BE2C (cell line): ENCODE measurements at regions not wholly inside any gene's neighbourhood (a gene's known extent, or its start where the extent isn't known, plus 50 kb on each side); places are given as distances from the start of the nearest gene placed in this dataset.

Experiments used
- DNase-seq: peaks from one replicate; pipeline ENCODE4 v3.0.0-alpha.2; 2020
- H3K27me3 ChIP-seq: fragments of 250-450 bp; sonication (Bioruptor Pico); 2 replicates; pipeline ENCODE4 v1.5.1; 2020; ENCODE audit warnings: mild to moderate bottlenecking
- H3K36me3 ChIP-seq: fragments of 250-450 bp; sonication (Bioruptor Pico); 2 replicates; pipeline ENCODE4 v1.5.1; 2020; ENCODE audit warnings: mild to moderate bottlenecking
- H3K4me1 ChIP-seq: fragments of 250-450 bp; sonication (Bioruptor Pico); 2 replicates; pipeline ENCODE4 v1.5.1; 2020
- H3K4me3 ChIP-seq: 2 replicates; pipeline ENCODE4 v1.5.1; 2011; ENCODE audit warnings: low read depth, low read length
- H3K9me3 ChIP-seq: fragments of 250-450 bp; sonication (Bioruptor Pico); 2 replicates; pipeline ENCODE4 v1.5.1; 2020
- TF ChIP-seq, protein P1 (sequence below): IDR thresholded peaks from 2 replicates; pipeline ENCODE4 v1.5.1; 2012; ENCODE audit warnings: mild to moderate bottlenecking, low read depth, low read length

DNA sequence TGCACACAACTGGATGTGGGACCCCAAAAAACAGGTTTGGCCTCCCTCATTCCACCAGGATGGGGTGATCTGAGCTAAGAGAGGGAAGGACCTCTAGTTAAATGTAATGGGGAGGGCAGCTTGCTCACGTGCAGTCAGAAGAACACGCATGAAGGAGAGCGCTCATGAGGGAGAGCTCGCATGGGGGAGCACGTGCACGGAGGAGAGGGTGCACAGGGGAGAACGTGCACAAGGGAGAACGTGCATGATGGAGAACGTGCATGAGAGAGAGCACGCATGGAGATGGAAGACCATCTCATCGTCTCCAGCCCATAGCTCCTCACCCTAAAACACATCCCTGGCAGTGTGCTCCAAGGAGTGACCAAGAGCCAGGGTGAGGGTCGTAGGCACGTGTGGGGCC is 141.2 kb downstream of the RBFOX3 start:
- no peaks in the 10 kb centered on the region for H3K36me3 ChIP-seq
- no peaks in the 10 kb centered on the region for H3K4me1 ChIP-seq
- peaks cover 57% of the 10 kb centered on the region for H3K27me3 ChIP-seq
- no peaks in the 10 kb centered on the region for H3K9me3 ChIP-seq
- no peak for DNase-seq
- TF ChIP-seq, protein P1, sequence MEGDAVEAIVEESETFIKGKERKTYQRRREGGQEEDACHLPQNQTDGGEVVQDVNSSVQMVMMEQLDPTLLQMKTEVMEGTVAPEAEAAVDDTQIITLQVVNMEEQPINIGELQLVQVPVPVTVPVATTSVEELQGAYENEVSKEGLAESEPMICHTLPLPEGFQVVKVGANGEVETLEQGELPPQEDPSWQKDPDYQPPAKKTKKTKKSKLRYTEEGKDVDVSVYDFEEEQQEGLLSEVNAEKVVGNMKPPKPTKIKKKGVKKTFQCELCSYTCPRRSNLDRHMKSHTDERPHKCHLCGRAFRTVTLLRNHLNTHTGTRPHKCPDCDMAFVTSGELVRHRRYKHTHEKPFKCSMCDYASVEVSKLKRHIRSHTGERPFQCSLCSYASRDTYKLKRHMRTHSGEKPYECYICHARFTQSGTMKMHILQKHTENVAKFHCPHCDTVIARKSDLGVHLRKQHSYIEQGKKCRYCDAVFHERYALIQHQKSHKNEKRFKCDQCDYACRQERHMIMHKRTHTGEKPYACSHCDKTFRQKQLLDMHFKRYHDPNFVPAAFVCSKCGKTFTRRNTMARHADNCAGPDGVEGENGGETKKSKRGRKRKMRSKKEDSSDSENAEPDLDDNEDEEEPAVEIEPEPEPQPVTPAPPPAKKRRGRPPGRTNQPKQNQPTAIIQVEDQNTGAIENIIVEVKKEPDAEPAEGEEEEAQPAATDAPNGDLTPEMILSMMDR, result no peak
- H3K4me3 ChIP-seq, result no peak overlapping the region

DNA sequence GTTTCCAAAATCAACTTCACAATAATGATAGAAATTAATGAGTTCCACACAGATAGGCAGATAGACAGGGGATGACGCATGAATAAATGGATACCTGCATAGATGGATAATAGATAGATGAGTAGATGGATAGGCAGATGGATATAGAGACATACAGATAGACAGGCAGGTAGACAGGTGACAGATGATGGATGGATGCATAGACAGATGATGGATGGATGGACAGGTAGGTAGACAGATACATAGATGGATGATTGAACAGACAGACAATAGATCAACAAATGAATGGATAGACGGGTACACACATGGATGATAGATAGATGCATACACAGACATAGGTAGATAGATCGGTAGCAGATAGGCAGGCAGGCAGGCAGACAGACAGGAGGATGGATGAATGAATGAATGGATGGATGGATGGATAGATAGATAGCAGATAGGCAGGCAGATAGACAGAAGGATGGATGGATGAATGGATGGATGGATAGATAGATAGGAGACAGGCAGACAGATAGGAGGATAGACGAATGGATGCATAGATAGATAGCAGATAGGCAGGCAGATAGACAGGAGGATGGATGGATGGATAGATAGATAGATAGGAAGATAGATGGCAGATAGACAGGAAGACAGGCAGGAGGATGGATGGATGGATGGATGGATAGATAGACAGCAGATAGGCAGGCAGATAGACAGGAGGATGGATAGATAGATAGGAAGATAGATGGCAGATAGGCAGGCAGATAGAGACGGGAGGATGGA is 142.5 kb downstream of the RBFOX3 start:
- no peaks in the 10 kb centered on the region for H3K9me3 ChIP-seq
- no peaks in the 10 kb centered on the region for H3K36me3 ChIP-seq
- DNase-seq, result no peak
- H3K4me3 ChIP-seq, result no peak overlapping the region
- TF ChIP-seq, protein P1, result no peak
- H3K27me3 ChIP-seq, result peaks cover 51% of the 10 kb centered on the region
- no peaks in the 10 kb centered on the region for H3K4me1 ChIP-seq

DNA sequence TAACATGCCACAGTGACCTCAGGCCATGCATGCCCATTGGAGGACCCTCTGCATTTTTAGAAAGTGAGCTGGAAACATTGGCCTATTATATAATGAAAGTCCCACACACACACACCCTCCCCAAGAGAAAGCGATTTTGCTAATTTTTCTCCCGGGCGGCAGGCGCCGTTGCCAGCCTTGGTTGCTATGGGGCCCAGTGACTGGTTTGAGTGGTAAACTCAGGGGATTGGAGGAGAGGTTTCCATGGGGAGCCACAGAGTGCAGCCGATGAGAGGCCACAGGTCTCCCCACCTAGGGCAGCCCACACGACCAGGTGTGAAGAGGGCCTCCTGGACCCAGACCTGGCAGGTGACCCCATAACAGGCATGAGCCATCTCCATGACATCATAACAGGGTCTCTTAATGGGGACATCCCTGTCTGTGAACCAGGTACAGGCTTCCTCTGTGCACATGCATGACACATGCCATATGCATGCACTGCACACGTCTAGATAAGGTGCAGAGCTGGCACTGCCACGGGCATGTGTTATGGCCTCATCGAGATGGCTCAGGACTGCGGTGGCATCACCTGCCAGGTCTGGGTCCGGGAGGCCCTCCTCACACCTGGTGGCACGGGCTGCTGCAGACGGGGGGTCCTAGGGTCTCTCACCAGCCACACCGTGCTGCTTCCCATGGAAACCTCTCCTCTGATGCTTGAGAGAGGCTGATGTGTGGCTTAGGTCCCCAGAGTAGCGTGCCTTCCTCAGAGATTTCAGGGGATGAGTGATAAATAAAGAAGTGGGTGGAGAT is 144.1 kb downstream of the RBFOX3 start:
- no peaks in the 10 kb centered on the region for H3K9me3 ChIP-seq
- H3K36me3 ChIP-seq, result no peaks in the 10 kb centered on the region
- no peak overlapping the region for H3K4me3 ChIP-seq
- H3K4me1 ChIP-seq, result no peaks in the 10 kb centered on the region
- TF ChIP-seq, protein P1, result no peak
- peaks cover 39% of the 10 kb centered on the region for H3K27me3 ChIP-seq
- DNase-seq, result no peak

DNA sequence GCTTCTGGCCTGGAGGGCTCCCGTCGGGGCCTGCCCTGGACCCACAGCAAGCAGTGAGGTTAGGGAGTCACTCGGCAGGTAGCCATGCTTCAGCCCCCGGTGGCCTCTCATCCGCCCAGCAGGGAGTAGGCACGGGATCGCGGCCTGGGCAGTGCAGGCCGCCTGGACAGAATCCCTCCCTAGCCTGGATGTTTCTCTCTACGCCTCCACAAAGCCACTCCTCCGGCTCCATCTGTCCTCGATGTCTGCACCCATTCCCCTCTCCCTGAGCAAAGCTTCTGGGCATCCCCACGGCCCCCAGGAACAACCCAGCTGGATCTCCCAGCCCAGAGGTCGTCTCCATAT is 145.2 kb downstream of the RBFOX3 start:
- no peaks in the 10 kb centered on the region for H3K9me3 ChIP-seq
- H3K27me3 ChIP-seq, result peaks cover 29% of the 10 kb centered on the region
- no peak overlapping the region for H3K4me3 ChIP-seq
- TF ChIP-seq, protein P1, result no peak
- DNase-seq, result no peak
- H3K4me1 ChIP-seq, result no peaks in the 10 kb centered on the region
- H3K36me3 ChIP-seq, result no peaks in the 10 kb centered on the region

DNA sequence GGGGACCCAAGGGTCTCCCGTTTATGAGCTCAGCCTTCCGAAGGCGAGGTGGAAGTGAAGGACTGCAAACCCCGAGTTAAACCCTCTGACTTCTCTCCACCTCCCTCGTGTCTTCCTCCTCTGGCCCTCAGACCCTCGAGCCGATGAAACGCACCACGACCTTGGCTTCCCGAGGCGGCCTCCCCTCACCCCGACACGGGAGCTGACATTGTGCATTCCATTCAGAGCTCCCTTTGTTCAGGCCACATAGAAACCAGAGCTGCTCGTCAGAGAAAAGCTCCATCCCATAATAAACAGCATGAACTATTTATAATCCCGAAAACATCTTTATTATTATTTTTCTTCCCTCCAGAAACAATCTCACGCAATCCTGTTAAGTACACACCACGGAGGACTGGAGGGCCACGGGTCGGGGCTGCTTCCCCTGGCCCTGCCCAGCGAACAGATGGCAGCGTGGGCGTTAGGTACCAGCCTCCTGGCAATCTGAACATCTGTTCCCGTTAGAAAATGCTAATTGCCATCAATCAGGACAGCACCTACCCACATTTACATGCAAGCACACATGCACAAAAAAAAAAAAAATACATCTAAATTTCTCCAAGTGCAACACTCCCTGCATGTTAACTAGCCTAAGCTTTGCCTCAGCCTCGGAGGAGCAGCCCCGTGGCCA is 145.7 kb downstream of the RBFOX3 start:
- DNase-seq, result no peak
- H3K36me3 ChIP-seq, result no peaks in the 10 kb centered on the region
- peaks cover 32% of the 10 kb centered on the region for H3K27me3 ChIP-seq
- H3K9me3 ChIP-seq, result no peaks in the 10 kb centered on the region
- H3K4me3 ChIP-seq, result no peak overlapping the region
- TF ChIP-seq, protein P1, result no peak
- H3K4me1 ChIP-seq, result no peaks in the 10 kb centered on the region
